ENCODE measurements at regions not wholly inside any gene's neighbourhood (a gene's known extent, or its start where the extent isn't known, plus 50 kb on each side); places are given as distances from the start of the nearest gene placed in this dataset.
"Not testable (repeated sequence)": the region's sequence is repeated elsewhere in the genome, so short reads cannot be mapped to it uniquely, and the experiment has no call there.

GRCh38 chr1:149367472-149368044 lies 107.3 kb upstream of the NBPF19 start:
- TF ChIP-seq TAF1, POLR2AphosphoS5, POLR2A (IDR thresholded peaks at IDR 0.05; ENCODE audit: low read depth, low read length): not testable (repeated sequence)
